Fibroblast of upper back skin (primary cell): ENCODE measurements at regions not wholly inside any gene's neighbourhood (a gene's known extent, or its start where the extent isn't known, plus 50 kb on each side); places are given as distances from the start of the nearest gene placed in this dataset.
A peak's percentile ranks its signal among the peaks of the same experiment; 100 is the strongest.
"Not testable (repeated sequence)": the region's sequence is repeated elsewhere in the genome, so short reads cannot be mapped to it uniquely, and the experiment has no call there.

Source experiments
- DNase-seq: peaks from one replicate; pipeline ENCODE4 v3.0.0-alpha.2; 2013

GRCh38 chrX:13179100-13179499 lies 134.7 kb upstream of the FAM9C start:
- DNase-seq = no peak

- DNase-seq = peak; percentile 44
Measured at GRCh38 chrX:13177921-13178566, 133.6 kb upstream of the FAM9C start.

- no peak for DNase-seq
Measured at GRCh38 chrX:13175056-13175455, 130.6 kb upstream of the FAM9C start.

- DNase-seq = no peak
Measured at GRCh38 chrX:13170966-13171558, 126.6 kb upstream of the FAM9C start.

- no peak for DNase-seq
Measured at GRCh38 chrX:13169684-13170083, 125.3 kb upstream of the FAM9C start.

- no peak for DNase-seq
Measured at GRCh38 chrX:13168269-13168668, 123.8 kb upstream of the FAM9C start.

GRCh38 chrX:13167481-13168231 lies 123.2 kb upstream of the FAM9C start:
- DNase-seq = peak; percentile 35

- no peak for DNase-seq
Measured at GRCh38 chrX:13165266-13166189, 121.1 kb upstream of the FAM9C start.

GRCh38 chrX:13164611-13165010 lies 120.2 kb upstream of the FAM9C start:
- no peak for DNase-seq

- DNase-seq = no peak
Measured at GRCh38 chrX:13162772-13163410, 118.5 kb upstream of the FAM9C start.

- DNase-seq = peak; percentile 32
Measured at GRCh38 chrX:13159886-13160285, 115.5 kb upstream of the FAM9C start.

GRCh38 chrX:13158911-13159310 lies 114.5 kb upstream of the FAM9C start:
- DNase-seq = no peak

GRCh38 chrX:13155550-13155949 lies 111.1 kb upstream of the FAM9C start:
- DNase-seq = not testable (repeated sequence)

GRCh38 chrX:13153796-13154195 lies 109.4 kb upstream of the FAM9C start:
- DNase-seq = peak; percentile 31

- DNase-seq = no peak
Measured at GRCh38 chrX:13152518-13153185, 108.2 kb upstream of the FAM9C start.

GRCh38 chrX:13151828-13152517 lies 107.6 kb upstream of the FAM9C start:
- DNase-seq = no peak

GRCh38 chrX:13149702-13150350 lies 105.4 kb upstream of the FAM9C start:
- DNase-seq = no peak

- DNase-seq = no peak
Measured at GRCh38 chrX:13147733-13148132, 103.3 kb upstream of the FAM9C start.

- DNase-seq = no peak
Measured at GRCh38 chrX:13147147-13147546, 102.7 kb upstream of the FAM9C start.

- peak; percentile 56 for DNase-seq
Measured at GRCh38 chrX:13144927-13145655, 100.7 kb upstream of the FAM9C start.
